ENCODE measurements at regions not wholly inside any gene's neighbourhood (a gene's known extent, or its start where the extent isn't known, plus 50 kb on each side); places are given as distances from the start of the nearest gene placed in this dataset.

DNA sequence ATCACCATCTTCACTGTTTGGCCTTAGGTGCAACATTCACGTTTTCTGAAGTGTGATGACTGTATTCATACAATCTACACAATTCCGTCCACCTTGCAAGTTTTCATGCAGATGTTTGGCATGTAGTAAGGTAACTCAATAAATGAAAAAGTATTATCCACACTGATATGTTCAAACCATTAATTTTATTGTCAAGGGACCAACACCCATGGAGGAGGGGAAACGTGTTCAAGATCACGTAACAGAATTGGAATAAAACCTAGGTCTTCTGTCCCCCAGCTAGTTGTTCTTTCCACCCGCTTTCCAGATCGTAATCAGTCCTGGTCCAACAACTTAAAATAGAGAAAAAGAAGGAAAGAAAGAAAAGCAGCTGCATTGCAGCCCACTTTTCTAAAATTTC lies 560.4 kb upstream of the MCTP2 start:
- FAIRE-seq (no peak), DNase-seq (ENCODE audit: low read depth, low spot score) (no peak), ATAC-seq (no peak)
- intact Hi-C loops (cut with micrococcal nuclease; ENCODE audit: unreplicated experiment), result no loop called here
- no peak overlapping the region for H3K4me3 ChIP-seq
- H3K27me3 ChIP-seq (replicated peaks in 1 of 2; ENCODE audit: control insufficient read depth in 2 of 2, insufficient read depth in 2 of 2, low read length in 1 of 2), result no peaks in the 10 kb centered on the region
- CTCF ChIA-PET, result no interaction called here
- H3K4me2 ChIP-seq (ENCODE audit: control insufficient read depth, insufficient read depth), result no peak overlapping the region
- no peak overlapping the region for H3K9ac ChIP-seq (ENCODE audit: control insufficient read depth, insufficient read depth, low read length)
- no TSS peak for BruUV-seq (replicated peaks)
- SMC1A ChIA-PET (ENCODE audit: uncharacterized antibody, unreplicated experiment), result no interaction called here
- no peaks in the 10 kb centered on the region for H3K4me1 ChIP-seq (ENCODE audit: control insufficient read depth, insufficient read depth, low read length)
- no peaks in the 10 kb centered on the region for H3K9me3 ChIP-seq (replicated peaks; ENCODE audit: control insufficient read depth, insufficient read depth, low read length)
- 2% methylated on average over 6 of the region's 6 CpGs for WGBS (ENCODE audit: insufficient coverage, insufficient replicate concordance, low lambda C conversion rate, missing lambda C conversion rate)
- TF ChIP-seq BHLHE40 (IDR thresholded peaks at IDR 0.05; ENCODE audit: borderline replicate concordance in 1 of 2, low read depth in 2 of 2, low read length in 1 of 2) (no peak), BMI1 (IDR thresholded peaks at IDR 0.05; ENCODE audit: borderline replicate concordance) (no peak), KAT2A (conservative IDR thresholded peaks at IDR 0.05; ENCODE audit: control insufficient read depth, low read depth, low read length) (no peak), NR2C2 (IDR thresholded peaks at IDR 0.05; ENCODE audit: borderline replicate concordance, control insufficient read depth, insufficient read length, low read depth) (no peak), PAX5 (IDR thresholded peaks at IDR 0.05; ENCODE audit: borderline replicate concordance, low read depth, low read length) (no peak), WRNIP1 (IDR thresholded peaks at IDR 0.05; ENCODE audit: borderline replicate concordance, low read depth, low read length) (no peak), BCL11A (IDR thresholded peaks at IDR 0.05; ENCODE audit: low read depth, low read length) (no peak), PRDM15 (CRISPR knock-in tag; IDR thresholded peaks at IDR 0.05) (no peak), MEF2A (IDR thresholded peaks at IDR 0.05; ENCODE audit: insufficient read depth, low read depth, low read length) (no peak), JUNB (IDR thresholded peaks at IDR 0.05) (no peak), PML (IDR thresholded peaks at IDR 0.05; ENCODE audit: low read length) (no peak), POLR2A (IDR thresholded peaks at IDR 0.05; ENCODE audit: low read depth, low read length) (no peak), TCF3 (IDR thresholded peaks at IDR 0.05; ENCODE audit: borderline replicate concordance, insufficient read depth, low read depth, low read length) (no peak), NFIC (IDR thresholded peaks at IDR 0.05; ENCODE audit: low read depth, low read length) (no peak), NR2F1 (conservative IDR thresholded peaks at IDR 0.05) (no peak)
- H4K20me1 ChIP-seq (ENCODE audit: control insufficient read depth, insufficient read depth), result no peaks in the 10 kb centered on the region
- H3K79me2 ChIP-seq (ENCODE audit: control insufficient read depth, insufficient read depth, low read length), result no peaks in the 10 kb centered on the region
- RAD21 ChIA-PET (ENCODE audit: unreplicated experiment), result no interaction called here
- no peak overlapping the region for H2AFZ ChIP-seq (ENCODE audit: control insufficient read depth, low read depth, low read length)
- H3K36me3 ChIP-seq (ENCODE audit: control insufficient read depth in 2 of 2, insufficient read depth in 2 of 2, low read length in 1 of 2), result no peaks in the 10 kb centered on the region
- POLR2A ChIA-PET, result no interaction called here
- in situ Hi-C loops (cut with MboI), result no loop called here
- no peak overlapping the region for H3K27ac ChIP-seq (ENCODE audit: control insufficient read depth, insufficient read depth)

All from GM12878 (cell line).